ENCODE measurements at regions not wholly inside any gene's neighbourhood (a gene's known extent, or its start where the extent isn't known, plus 50 kb on each side); places are given as distances from the start of the nearest gene placed in this dataset.
A peak's percentile ranks its signal among the peaks of the same experiment; 100 is the strongest.

DNA sequence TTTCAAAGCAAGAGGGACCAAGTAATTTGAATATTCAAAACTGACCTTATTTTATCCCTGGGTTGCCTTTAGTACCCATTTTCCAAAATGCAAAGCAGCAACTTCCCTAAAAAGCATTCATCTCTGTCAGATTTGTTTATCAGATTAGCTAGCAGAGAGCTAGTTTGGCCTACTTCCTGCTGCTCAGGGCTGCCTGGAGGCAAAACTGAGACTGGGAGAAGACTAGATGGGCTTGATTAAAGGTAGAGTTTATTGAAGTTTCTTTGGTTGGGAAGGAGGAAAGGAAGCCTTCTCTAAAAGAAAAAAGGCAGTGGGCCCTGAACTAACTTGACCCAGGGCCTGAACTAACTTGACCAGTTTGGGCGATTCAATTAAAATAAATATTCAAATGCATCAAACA is 426.1 kb upstream of the FAM98A start:
- DNase-seq = no peak

DNA sequence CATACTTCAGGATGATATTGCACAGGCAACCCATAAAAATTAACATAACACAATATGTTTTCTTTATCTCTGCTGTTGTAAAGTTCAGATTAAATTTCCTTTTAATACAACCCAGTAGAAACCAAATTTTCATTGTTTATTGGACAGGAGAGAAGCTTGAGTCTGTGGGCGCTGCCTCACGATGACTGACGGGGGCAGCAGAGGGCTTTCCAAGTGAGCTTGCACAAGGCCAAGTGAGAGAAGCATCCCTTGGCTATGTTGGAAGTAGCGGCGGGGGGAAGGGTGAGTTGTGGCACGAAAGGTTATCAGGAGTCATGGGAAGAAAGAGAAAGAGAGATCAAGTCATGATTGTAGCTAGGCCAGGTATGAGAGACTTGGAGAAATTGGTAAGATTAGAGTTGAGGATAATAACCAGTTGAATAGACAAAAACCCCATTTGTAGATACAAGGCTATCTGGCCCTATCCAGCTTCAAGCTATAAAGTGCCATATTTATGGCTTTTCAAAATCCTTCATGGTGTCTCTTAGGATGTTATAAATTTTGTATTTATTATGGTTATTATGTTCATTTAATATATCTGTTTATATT is 413.7 kb upstream of the FAM98A start:
- DNase-seq = peak; percentile 64

DNA sequence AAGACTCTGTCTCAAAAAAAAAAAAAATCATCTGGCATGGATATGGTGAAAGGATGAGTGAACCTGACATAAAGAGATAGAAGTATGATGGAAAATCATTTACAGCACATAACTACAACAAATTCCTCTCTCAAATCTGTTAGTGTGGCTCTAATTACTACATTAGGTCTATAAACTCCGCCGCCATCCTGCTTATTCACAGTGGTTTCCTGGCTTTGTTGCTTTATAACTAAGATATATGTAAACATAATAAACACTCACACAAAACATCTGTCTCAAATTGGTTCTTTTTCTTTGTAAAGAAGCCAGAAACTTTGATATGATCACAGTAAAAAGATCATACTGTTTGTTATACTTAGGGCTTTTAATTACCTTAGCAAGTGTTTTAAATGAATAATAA is 412.6 kb upstream of the FAM98A start:
- DNase-seq = no peak

DNA sequence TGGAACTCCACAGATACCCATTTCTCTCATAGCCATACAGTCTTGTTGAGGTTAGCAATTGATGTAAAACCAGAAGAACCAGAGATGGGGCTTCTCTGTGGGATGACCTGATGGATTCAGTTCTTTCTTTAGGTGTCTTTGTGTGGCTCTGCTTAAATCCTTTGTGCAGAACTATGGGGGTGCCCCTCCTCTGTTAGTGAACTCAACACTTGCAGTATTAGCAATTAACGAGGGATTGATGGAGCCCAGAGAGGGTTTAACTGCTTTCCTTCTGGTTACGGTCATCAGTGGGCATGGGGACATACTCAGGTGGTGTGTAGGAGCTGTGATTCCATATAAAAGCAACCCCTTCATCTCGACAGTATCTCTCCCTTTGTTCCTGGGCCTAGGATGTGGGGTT is 406.8 kb upstream of the FAM98A start:
- no peak for DNase-seq

DNA sequence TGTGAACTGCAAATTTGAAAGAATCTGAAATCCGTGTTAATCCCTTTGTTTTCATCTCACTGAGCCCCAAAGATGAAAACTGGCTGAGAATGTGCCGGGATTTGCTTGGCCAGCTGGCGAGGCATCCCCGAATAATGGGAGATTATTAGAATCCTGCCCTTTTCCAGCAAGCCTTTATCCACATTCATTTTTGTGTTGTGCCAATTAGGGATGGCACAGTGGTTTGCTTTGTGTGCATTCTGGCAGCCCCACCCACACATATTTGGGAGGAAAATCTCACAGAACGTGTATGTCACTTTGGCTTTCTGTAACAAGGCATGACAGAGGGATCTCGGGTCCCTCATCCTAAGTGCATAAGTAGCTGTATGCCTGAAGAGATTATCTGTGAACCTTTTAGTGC is 405.8 kb upstream of the FAM98A start:
- peak; percentile 71 for DNase-seq

DNA sequence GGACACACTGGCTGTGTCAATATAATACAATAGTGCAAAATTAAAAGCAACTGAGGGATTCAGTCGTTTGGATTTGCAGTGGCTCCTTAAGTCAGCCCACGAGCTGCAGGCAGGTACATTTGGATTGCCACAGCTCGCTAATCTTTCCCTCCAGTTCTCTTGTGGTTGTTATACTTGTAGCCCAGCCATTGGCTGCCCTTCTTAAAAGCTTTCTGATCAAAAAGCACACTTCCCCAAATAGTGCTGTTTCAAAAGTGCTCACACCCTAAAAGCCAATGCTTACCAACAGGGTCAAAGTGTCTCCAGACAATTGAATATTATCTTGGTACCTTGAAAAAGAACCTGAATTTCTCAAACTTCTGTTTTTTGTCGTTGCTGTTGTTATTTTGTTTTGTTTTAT is 404.7 kb upstream of the FAM98A start:
- peak; percentile 27 for DNase-seq

DNA sequence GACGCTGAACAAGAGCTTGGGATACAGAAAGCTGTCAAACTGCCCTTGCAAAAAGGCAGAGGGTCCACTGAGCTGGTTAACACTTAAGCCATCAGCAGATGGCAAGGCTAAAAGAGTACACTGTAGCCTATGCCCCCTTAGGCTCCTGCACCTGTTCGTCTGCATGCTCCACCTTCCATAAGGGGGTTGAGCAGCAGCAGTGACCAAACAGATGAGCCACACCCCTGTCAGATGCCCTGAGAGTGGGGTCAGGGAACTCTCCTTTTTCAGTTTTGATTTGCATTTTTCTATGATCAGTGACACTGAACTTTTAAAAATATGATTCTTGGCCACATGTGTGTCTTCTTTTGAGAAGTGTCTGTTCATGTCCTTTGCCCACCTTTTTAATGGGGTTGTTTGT is 402.5 kb upstream of the FAM98A start:
- no peak for DNase-seq

DNA sequence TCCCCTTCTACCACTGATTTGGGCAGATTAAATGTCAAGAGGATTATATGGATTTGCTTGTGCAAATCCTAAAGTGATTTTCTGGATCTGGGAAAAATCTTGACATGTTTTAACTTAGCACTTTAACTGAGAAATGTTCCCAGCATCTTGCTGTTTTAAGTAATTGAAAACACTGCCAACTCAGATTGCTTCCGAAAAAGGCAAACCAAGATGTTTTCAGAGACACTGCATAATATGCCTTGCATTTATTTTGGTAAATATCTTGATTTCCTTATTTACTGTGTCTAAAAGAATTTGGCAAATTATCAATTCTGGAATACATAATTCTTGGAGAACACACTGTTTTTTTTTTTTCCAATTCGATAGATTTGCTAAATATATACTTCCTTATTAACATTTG is 385.0 kb upstream of the FAM98A start:
- DNase-seq = no peak

DNA sequence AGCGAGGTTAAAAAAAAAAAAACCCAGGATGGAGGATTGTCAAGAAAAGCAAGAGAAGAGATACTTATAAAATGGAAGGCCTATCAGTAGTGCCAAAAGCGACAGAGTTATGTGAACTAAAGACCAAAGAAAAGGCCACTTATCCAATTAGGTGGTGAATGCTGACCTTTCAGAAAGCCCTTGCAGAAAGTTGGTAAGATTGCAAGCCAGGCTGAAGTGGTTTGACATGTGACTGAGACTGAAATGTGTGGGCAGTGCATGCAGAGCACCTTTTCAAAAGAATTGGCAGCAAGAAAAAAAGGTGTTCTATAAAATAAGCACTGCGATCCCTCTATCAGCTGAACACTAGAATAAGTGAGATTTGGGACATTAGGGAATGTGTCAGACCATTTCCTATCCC is 379.4 kb upstream of the FAM98A start:
- no peak for DNase-seq

DNA sequence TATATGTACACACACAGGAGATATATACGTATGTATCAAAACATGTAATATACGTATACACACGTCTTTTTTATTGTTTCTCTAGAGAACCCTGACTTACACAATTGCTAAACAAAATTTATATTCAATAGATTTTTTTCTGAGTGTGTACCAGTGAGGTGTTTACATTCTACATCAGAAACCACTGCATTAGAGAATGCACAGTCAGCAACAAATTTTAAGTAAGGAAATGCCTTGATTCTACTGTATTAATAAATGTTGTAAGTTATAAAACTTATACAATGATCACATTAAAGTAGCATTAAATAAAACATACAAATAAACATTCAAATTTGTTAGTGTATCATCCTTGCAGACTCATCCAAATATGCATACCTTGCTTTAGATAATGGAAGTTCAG is 376.4 kb upstream of the FAM98A start:
- no peak for DNase-seq

DNA sequence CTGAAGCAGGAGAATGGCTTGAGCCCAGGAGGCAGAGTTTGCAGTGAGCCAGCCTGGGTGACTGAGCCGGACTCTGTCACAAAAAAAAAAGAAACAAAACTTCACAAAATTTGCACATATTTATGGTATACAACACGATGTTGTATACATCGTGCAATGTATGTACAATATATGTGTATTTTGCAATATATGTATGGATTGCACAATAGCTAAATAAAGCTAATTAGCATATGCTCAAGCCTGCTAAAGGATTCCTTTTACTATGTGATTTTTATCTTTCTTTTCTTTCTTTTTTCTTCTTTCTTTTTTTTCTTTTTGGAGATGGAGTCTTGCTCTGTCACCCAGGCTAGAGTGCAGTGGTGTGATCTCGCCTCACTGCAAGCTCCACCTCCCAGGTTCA is 368.0 kb upstream of the FAM98A start:
- DNase-seq = no peak

DNA sequence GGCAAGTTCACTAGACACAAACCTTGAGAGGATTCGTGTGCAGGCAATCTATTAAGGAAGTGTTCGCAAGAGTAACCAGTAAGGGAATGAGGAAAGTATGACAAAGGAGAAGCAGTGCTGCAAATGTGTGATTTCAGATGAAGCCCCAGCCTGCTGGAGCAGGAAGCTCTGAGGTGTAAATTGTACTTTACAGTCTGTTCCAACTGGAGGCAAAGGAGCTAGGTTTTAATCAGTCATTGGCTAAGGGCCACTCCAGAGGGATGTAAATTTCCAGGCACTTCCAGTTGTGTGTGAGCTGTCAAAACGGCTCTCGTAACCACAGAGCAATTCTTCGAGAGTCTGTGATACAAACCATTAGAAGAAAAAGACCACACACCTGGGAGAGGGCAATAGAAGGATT is 359.5 kb upstream of the FAM98A start:
- peak; percentile 44 for DNase-seq

DNA sequence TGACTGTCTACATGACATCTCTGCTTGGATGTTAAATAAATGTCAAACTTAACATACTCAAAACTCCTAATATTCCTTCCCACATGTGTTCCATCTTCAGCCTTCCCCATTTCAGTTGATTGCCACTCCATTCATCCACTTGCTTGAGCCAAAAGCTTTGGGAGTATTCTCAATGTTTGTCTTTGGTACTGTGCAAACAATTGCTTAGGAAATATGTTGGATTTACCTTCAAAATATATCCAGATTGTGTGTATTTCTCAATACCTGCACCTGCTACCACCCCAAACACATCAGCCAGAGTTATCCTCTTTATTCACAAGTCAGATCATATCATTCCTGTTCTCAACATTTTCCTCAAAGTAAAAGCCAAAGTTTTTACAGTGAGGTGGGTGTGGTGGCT is 350.3 kb upstream of the FAM98A start:
- no peak for DNase-seq

DNA sequence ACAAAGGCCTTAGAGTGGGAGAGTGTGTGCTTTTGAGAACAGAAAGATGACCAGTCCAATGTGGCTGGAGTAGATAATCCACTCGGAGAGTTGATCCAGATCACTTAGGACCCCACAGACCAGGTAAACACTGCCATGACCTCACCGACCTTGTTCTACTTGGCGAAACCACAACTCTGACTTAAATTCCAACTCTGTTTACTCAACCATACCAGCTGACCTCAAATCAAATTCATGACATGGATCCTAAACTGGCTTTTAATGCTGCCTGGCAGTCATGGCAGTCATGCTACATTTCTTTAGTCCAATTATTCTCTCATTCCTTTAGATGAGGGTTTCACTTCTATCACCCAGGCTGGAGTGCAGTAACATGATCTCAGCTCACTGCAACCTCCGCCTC is 347.1 kb upstream of the FAM98A start:
- DNase-seq = no peak

DNA sequence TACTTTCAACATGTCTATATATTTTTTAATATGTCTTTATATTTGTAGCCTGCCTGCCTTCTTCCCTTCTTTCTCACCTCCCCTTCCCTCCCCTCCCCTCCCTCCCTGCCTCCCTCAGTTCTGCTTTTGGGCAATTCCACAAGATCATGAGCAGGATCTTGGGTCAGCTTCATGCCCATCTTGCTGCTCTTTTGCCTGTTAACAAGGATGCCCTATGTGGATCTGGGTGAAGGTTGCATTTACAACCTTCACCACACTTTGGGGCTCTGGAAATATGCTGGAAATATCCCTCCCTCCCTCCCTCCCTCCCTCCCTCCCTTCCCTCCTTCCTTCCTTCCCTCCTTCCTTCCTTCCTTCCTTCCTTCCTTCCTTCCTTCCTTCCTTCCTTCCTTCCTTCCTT is 334.1 kb upstream of the FAM98A start:
- DNase-seq = no peak

DNA sequence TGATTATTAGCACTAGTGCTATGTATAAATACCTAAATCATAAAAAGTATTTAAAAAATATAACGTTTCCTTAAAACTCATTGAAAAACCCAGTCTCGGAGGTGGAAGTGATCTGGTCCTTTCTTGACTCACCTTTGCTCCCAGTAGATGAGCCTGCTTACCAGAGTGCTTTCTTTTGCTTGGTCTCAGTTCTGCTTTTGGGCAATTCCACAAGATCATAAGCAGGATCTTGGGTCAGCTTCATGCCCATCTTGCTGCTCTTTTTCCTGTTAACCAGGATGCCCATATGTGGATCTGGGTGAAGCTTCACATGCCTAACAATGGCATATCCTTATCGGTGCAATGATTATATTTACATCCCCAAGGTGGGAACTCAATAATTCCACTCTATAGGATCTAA is 332.1 kb upstream of the FAM98A start:
- DNase-seq = no peak

DNA sequence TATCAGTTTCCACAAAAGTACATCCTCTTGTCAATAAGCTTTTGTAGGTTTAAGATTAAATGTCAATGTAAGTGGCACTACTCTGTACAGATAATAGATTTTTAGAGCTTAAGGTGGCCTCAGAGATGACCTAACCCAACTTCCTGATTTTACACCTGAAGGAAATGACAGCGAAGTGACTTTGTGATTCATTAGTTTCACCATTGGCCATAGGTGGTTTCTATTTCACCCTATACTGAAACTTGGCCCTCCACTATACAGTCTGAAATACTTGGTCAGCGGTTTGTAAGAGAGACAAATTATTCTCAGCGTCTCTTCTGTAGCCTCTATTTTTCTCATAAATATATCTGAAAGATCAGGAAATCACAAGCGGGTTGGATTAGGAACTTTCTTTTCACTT is 330.4 kb upstream of the FAM98A start:
- DNase-seq = no peak

DNA sequence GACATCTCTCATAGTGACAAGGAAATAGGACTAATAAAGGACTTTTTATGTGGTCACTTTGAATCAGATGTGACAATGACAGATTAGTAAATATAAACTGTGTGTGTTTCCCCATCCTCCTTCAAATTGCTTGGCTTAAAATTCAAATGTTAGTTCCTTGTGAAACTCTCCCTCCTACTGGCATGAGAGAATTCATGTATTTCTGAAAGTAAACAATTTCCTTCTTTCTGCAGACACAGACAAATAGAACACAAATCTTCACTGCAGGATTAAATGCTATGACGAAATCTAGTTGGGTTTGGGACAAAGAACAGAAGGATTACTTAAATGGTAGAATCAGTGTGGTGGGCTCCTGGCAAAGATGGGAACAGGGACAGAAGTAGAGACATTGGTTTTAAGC is 328.7 kb upstream of the FAM98A start:
- no peak for DNase-seq

DNA sequence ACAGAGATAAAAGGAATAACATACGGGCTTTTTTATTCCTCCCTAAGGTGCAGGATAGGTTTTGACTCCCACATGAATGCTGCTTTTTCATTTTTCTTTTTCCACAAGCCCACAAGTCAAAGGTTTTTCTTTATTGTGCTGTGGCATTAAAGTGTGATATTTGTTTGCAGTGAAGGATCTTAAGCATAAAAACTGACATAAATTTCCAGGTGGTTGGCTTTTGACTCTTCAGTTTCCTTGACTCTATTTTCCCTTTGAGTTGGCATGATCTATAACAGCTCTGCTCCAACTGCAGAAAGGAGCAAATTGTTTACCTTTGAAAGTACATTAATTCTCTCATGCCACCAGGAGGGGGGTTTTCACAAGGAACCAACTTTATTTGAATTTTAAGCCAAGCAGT is 326.2 kb upstream of the FAM98A start:
- no peak for DNase-seq

DNA sequence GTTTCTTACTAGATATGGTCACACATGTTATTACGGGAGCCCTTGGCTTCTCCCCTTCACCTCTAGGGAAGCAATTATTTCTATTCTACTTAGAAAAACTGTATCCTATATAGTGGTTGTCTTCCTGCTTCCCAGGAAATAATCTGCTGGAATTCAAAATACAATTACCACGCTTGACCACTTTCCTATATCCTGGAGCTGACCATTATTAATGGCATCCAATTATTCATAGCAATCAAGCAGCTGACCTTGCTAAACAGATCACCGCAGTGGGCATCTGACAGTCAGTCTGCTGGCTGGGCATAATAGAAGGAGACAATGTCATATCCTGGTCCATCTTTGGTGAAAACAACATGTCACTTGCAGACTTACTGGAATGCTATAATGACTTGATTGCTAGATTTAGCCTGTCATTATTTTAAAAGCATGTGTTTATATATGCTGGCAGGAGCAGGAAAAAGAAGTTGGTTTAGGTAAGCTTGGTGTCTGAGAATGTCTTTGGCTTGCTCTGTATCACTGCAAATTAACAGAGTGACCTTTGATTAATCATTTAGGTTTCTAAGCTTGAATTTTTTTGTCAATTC is 325.6 kb upstream of the FAM98A start:
- DNase-seq = peak; percentile 54

DNA sequence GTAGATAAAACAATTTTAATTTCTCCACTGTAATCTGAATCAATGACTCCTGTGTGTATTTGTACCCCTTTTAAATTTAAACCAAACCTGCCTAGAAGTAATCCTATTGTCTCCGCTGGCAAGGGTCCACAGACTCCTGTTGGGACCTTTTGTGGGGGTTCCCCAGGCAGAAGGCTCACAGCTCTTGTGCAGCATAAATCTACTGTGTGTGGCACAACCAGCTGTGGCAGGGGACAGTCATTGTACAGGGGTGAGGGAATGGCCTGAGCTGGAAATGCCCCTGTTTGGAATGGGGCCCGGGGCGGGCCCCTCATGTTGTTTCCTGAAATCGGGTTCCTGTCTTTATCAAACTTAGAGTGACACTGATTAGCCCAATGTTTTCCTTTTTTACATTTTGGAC is 318.2 kb upstream of the FAM98A start:
- DNase-seq = no peak

DNA sequence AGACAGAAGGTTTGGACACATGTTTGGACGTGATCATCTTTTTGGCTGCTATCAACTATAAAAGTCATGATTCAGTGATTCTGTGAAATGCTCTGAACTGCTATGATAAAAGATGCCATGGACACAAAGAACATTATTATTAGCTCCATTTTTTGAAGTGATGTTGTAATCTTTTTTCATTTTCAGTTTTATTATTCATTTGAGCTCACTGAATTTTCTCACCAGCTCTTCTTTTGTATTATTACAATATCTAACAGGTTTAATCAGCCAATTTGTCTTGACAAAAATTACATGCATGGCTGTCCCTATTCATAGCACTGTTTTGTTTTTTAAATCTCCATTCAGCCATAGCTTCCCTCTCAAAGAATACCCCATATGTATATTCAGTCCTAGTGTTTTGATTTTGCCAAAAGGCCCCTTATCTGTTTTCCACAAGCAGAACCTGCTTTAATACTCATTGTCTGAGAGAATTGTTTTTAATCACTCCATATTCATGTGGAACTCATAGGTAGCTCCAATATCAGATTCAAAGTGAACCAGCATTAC is 314.0 kb upstream of the FAM98A start:
- DNase-seq = peak; percentile 60

DNA sequence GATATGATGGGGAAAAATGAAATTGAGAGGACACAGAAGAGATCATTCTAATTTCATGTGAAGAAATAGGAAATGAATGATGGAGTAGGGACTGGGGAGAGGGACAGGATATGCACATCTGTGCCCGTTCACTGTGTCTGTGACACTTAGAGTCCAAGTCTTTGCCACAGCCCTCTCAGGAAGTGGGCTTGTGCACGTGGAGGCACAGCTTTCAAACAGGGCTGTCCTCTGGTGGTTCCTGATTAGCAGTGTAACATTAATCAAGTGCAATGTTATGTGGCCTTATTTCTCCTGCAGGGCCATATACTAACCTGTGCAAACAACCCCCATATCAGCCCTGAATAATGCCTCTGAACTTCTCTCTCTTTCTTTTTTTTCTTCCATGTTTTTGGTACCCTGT is 312.2 kb upstream of the FAM98A start:
- DNase-seq = no peak

DNA sequence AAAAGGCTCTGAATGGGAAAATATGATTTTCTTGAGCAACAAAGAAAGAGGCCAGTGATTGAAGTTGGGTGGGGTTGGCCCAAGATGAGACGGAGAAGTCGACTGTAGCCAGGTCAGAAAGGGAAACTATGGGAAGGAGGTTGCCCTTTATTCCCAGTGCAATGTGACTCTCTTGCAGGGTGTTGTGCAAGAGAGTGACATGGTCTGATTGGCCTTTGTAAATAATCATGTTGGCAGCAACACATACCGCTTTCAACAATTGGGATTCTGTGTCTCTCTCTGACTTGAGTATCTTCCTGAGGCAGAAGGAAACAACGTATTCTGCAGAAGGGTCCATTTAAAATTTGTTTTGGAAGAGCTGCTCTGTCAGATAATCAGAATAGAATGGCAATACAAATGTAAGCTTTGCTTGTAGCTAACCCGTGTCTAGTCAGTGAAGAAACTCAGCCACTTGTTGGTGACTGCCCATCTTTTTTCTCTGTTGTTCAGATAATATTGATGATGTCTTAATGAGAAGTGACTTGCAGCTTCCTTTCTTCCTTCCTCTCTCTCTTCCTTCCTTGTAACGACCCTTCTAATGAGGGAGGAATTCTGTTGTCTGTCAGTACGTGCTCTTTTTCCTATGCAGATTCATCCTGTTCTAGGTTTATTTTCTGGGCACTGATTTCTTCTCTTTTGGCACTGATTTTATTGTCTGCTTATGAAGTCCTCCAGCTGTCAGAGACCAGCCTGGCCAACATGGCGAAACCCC is 311.0 kb upstream of the FAM98A start:
- peak; percentile 38 for DNase-seq

DNA sequence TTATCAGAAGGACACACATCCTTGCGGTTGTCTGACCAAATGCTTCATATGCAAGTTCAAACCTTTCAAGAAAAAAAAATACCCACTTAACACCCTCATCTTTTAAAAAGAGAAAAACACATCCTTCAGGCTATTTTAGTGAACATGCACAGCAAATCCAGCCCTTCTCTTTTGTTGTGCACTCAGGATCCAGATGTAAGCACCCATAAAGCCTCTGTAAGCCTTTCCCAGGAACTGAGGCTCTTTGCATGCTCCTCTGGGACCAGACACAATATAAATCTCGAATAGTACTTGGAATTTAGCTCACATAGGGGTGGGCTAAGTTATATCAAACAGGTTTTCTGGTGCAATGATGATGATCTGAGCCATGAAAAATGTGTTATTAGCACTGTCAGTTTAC is 308.8 kb upstream of the FAM98A start:
- peak; percentile 54 for DNase-seq

Data from retina (tissue), 1 donor.